IPS-NIHi7 (cell line): ENCODE measurements at regions not wholly inside any gene's neighbourhood (a gene's known extent, or its start where the extent isn't known, plus 50 kb on each side); places are given as distances from the start of the nearest gene placed in this dataset.
"Not testable (repeated sequence)": the region's sequence is repeated elsewhere in the genome, so short reads cannot be mapped to it uniquely, and the experiment has no call there.

Experiments
- DNase-seq: peaks from one replicate; pipeline ENCODE4 v3.0.0; 2012; ENCODE audit warnings: mixed read lengths; ENCODE audit errors: extremely low spot score

DNA sequence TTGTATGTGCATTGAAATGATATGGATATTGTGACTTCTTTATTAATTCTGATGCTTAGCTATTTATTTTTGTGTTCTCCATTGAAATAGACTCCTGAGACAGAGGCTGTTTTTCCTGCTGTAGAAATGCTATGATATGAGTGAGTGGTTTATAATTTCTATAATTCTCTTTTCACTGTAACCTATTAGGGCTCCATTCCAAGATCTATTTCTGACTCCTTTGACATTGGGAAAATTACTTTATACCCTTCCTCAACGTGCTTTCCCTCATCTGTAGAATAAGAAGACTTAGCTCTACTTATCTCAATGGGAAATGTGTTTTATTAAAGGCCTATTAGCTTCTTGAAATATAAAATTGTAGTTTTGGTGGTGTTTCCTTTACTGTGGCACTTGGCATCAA lies 144.5 kb upstream of the RPRM start:
- DNase-seq: no peak

DNA sequence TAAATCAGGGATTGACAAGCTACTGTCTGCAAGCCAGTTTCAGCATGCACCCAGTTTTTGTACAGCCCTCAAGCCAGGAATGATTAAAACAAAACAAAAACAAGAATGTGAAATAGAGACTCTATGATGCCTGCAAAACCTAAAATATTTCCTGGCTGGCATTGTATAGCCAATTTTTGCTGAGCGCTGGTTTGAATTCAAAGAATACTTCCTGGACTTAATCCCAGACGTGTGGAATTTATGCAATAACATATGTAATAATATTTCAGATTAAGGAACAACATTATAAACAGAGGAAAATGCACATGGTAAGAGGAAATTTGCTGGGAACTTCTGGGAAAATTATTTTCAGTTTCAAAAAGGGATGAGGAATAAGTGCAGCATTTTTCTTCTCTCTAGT lies 148.1 kb upstream of the RPRM start:
- no peak for DNase-seq

- DNase-seq: no peak
These were observed 156.9 kb upstream of the RPRM start for GRCh38 chr2:153635494-153635893.

GRCh38 chr2:153641046-153641445 lies 162.5 kb upstream of the RPRM start:
- DNase-seq: no peak

DNA sequence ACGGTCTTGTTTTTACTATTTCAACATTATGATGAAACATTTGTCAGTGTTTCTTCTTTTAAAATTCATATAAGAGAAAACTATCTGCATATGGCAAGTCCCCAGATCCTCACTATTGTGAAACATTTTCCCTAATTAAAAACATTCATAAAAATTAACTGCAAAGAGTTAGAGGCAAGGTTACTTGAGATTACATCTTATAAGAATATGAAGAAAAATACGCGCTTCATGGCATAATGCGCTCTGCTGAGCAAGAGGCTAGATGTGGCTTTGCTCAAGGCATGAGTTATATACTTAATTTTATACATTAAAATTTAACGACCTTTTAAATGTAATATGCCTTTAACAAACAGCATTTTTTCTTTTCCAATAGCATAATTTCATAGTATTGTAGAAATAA lies 166.4 kb upstream of the RPRM start:
- DNase-seq: no peak

GRCh38 chr2:153645599-153645998 lies 167.0 kb upstream of the RPRM start:
- no peak for DNase-seq

- DNase-seq: no peak
These were observed 179.1 kb upstream of the RPRM start for GRCh38 chr2:153657651-153658050.

- no peak for DNase-seq
These were observed 183.2 kb upstream of the RPRM start for GRCh38 chr2:153661801-153662200.

DNA sequence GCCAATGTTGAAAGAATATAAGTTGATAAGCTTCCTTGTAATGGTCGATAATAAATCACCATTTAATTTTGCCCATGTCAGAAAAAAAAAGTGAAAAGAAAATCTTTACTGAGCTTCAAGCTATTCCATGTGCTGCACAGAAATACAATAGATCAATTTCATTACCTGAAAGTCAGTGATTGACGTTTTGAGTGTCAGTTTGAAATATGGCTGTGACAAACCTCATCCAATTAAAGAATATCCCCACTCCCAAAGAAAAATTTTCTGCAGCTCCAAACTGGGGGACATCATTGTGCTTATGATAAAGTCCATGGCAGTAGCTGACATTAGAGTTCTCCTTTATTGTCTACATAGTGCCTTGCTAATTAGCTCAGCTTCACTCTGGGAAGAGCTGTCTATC lies 184.8 kb upstream of the RPRM start:
- no peak for DNase-seq

GRCh38 chr2:153664009-153664408 lies 185.4 kb upstream of the RPRM start:
- not testable (repeated sequence) for DNase-seq

DNA sequence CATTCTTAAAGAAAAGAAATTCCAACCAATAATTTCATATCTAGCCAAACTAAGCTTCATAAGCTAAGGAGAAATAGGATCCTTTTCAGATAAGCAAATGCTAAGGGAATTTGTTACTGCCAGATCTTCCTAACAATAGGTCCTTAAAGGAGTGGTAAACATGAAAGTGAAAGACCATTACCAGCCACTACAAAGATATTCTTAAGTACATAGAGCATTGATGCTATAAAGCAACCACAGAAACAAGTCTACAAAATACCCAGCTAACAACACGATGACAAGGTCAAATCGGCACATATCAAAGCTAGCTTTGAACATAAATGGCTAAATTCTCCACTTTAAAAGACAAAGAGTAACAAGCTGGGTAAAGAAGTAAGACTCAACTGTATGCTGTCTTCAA lies 188.9 kb upstream of the RPRM start:
- no peak for DNase-seq

GRCh38 chr2:153668923-153669322 lies 190.4 kb upstream of the RPRM start:
- DNase-seq: no peak

- DNase-seq: no peak
These were observed 161.6 kb upstream of the GALNT13 start for GRCh38 chr2:153710128-153710527.

DNA sequence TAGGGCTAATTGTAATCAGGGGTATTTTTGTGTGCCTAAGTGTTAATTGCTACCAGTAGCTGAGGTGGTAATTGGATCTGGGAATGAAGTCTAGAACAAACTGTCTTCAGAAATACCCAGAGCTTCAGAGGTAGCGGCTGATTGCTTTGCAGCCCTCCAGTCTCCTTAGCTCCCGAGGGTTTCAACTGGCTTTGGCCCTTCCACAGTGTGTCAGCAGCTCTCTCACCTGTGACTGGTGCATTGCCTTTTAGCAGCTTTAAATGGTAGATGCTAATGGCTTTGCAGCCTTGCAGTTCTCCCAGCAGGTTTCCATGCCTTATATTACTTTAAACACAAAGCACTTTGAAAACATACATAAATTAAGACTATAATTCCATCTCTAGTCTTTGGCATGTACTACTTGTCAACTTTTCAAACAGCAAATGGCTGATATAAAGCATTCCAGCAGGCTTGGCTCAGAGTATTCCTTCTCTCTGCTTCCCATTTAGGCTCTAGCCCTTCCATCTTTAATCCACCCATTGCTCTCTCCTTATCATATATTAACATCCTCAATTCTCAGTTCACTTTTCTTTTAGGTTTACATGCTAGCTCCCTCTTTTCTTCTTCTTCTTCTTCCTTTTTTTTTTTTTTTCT lies 156.4 kb upstream of the GALNT13 start:
- peak; percentile 25 for DNase-seq

- DNase-seq: no peak
These were observed 154.7 kb upstream of the GALNT13 start for GRCh38 chr2:153717060-153717459.

- DNase-seq: no peak
These were observed 132.3 kb upstream of the GALNT13 start for GRCh38 chr2:153739394-153739793.

GRCh38 chr2:153761936-153762335 lies 109.8 kb upstream of the GALNT13 start:
- no peak for DNase-seq

- no peak for DNase-seq
These were observed 105.3 kb upstream of the GALNT13 start for GRCh38 chr2:153766415-153766814.

DNA sequence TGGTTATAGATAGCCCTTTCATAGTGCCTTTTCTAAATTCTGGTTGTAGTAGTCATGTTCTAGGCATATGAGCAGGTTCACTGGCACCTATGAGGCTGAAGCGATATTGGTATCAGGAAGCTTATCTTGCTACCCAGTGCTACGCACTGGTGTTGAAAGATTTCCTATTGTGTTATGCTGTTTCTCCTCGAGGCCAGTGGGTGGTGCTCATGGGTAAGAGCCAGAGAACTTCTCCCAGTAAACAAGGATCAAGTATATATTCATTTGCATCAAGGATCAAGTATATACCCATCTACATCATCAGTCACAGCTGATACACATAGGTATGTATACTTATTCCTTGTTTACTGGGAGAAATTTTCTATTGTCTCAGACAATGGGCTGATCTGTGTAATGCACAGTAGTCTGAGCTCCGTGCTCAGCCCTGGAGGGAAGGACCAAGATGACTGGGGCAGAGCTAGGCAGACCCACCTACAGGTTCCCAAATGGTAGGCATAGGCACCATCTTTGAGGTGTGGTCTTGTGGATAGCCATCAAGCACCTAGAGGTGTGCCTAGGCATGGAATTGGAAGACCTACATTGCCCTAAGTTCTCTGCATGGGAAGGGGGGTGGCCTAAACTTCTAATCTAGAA lies 101.2 kb upstream of the GALNT13 start:
- peak; percentile 57 for DNase-seq

DNA sequence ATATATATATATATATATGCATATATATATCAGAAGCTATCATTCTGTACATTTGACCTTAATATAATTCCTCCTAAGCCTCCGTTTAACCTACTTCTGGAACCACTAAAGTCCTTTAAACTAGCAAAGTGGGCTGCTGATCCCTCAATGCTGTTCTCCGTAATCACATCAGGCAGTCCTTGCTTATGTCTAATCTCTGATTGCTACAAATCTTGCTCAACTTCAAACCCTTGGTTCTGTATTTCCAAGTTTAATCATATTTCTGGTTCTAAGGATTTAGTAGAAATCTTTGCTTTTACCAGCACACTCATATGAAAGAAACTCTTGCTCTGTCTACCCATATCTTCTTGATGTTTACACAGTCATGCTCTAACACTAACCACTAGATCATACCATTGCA lies 91.5 kb upstream of the GALNT13 start:
- no peak for DNase-seq

DNA sequence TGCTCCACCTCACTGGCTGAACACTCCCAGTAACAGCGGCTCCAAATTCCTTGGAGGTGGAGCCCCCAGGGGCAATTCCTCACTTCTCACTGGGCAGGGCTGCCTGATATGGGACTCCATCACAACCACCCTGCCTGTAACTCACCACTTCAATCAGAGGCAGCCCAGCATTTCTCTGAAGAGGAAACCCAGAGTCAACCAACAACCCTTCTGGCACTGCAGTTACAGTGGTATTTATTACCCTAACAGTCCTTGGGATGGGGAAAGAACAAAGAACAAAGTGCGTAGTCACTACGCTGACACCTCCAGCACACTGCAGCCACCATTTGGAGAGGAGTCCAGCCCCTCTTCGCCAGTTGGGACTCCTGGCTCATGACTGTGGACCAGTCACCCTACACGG lies 85.7 kb upstream of the GALNT13 start:
- DNase-seq: no peak

DNA sequence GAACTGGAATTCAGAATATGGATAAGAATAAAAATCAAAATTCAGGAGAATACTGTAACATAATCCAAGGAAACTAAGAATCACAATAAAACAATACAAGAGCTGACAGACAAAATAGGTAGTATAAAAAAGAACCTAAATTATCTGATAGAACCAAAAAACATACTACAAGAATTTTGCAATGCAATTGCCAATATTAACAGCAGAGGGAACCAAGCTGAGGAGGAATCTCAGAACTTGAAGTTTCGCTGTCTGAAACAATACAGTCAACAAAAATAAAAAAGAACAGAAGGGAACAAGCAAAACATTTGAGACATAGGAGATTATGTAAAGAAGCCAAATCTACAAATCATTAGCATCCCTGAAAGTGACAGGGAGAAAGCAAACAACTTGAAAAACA lies 84.1 kb upstream of the GALNT13 start:
- DNase-seq: no peak

- no peak for DNase-seq
These were observed 69.1 kb upstream of the GALNT13 start for GRCh38 chr2:153802671-153803070.

DNA sequence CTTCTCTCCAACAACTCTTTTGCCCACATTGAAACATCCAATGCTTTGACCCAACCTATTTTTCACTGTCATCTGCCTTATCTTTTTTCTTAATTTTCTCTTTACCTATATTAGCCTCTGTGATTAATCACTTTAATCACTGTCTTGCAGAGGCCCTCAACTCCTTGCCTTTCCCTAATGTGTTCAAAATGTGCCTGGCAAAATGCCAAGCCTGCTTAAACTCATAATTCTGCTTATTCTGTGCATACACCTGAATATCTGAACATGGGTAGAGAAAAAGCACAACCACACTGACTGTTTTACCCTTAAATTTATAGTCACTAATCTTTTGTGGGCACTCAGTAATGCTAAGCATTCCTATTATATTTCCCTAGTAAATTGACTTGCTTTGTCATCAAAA lies 63.0 kb upstream of the GALNT13 start:
- no peak for DNase-seq
